NCI-H526 (cell line): ENCODE measurements at regions not wholly inside any gene's neighbourhood (a gene's known extent, or its start where the extent isn't known, plus 50 kb on each side); places are given as distances from the start of the nearest gene placed in this dataset.

Experiments used
- DNase-seq, 2 experiments: peaks; one replicate each; lab custom pipeline; 2025; lab: John Stamatoyannopoulos, UW

DNA sequence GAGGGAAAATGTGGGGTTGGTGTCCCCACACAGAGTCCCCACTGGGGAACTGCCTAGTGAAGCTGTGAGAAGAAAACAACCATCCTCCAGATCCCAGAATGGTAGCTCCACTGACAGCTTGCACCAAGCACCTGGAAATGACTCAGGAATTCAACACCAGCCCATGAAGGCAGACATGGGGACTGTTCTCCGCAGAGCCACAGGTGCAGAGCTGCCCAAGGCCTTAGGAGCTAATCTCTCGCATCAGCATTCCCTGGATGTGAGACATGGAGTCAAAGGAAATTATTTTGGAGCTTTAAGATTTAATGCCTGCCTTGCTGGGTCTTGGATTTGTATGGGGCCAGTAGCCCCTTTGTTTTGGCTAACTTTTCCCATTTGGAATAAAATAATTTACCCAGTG is 367.9 kb downstream of the FAM133A start:
- DNase-seq, result no peak

DNA sequence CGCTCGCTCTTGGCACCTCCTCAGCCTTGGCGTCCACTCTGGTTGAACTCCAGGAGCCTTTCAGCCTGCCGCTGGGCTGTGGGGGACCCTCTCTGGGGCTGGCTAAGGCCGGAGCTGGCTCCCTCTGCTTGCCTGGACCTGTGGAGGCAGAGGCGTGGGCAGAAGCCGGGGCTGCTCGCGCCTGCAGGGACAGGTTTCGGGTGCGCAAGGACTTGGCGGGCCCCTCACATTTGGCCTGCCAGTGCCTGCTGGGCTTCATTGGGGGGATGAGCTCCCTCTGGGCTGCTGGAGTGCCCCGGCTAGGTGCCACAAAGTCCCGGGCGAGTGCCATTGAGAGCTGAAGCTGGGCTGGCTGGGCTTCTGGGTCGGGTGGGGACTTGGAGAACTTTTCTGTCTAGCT is 371.7 kb downstream of the FAM133A start:
- no peak for DNase-seq

DNA sequence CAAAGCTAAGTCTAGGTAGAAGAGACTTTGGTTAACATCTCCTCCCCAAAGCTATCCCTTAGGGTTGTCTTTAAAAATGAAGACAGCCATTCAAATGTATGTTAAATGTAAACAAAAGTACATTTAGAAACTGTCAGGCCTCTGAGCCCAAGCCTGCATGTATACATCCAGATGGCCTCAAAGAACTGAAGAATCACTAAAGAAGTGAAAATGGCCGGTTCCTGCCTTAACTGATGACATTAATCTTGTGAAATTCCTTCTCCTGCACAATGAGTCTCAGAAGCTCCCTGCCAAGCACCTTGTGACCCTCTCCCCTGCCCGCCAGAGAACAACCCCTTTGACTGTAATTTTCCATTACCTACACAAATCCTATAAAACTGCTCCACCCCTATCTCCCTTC is 377.9 kb downstream of the FAM133A start:
- DNase-seq, result no peak

- no peak for DNase-seq
These were observed 379.6 kb downstream of the FAM133A start for GRCh38 chrX:94053575-94053974.

DNA sequence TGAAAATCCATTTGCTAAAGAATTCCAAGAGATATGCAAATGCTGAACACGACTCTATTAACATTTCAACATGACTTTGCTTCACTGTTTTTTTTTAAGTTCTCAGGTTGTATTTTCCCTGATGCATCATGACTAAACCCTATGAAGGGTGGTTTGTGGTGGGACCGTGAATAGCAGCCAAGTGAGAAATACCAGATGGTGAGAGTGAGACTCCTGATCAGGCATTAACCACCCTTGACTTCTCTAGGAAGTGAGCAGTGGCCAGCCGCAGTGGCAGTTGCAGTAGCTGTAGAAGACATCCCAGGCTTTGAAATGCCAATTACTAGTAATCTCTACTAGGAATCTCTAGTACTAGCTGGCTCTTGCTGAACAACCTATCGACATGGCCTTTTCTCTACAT is 383.4 kb downstream of the FAM133A start:
- no peak for DNase-seq

DNA sequence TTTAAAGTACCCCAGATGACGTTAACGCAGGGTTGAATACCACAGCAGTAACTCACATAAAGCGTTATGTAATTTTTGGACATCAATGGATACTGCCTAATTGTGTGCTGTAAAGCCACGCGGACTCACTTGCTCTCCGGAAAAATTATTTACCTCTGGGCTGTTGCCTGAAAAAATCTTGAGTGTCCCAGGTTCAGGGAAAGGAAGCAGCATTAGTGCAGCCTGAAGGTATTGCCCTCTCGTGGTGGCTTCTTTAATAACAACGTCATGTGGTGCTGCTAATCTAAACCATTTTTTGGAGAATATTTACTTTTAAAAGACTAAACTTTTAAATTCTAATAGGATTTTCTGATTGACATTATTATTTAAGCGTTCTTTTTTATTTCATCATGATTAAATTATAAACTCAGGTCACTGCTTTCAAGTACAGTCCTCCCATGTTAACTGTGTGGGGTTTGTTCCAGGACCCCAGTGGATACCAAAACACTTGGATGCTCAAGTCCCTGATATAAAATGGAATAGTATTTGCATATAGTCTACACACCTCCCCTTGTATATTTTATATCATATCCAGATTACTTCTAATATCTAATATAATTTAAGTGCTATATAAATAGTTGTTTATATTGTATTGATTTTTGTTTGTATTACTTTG is 384.8 kb downstream of the FAM133A start:
- peak in 1 of 2 experiments; percentile 25 for DNase-seq

- DNase-seq, result no peak
These were observed 391.1 kb downstream of the FAM133A start for GRCh38 chrX:94065091-94065490.

GRCh38 chrX:94089149-94089548 is 415.1 kb downstream of the FAM133A start:
- no peak for DNase-seq

- no peak for DNase-seq
These were observed 423.9 kb downstream of the FAM133A start for GRCh38 chrX:94097868-94098267.

GRCh38 chrX:94107981-94108380 is 434.0 kb downstream of the FAM133A start:
- DNase-seq, result no peak

- no peak for DNase-seq
These were observed 440.4 kb downstream of the FAM133A start for GRCh38 chrX:94114362-94114761.

DNA sequence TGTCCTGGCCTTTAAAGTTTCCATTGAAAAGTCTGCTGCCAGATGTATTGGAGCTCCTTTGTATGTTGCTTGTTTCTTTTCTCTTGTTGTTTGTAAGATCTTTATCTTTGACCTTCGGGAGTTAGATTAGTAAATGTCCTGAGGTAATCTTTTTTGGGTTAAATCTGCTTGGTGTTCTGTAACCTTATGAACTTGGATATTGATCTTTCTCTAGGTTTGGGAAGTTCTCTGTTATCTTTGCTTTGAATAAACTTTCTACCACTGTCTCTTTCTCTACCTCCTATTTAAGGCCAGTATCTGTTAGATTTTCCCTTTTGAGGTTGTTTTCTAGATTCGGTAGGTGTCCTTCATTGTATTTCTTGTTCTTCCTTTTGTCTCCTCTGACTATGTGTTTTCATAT is 447.8 kb downstream of the FAM133A start:
- DNase-seq, result no peak

- DNase-seq, result no peak
These were observed 449.1 kb downstream of the FAM133A start for GRCh38 chrX:94123062-94123461.

DNA sequence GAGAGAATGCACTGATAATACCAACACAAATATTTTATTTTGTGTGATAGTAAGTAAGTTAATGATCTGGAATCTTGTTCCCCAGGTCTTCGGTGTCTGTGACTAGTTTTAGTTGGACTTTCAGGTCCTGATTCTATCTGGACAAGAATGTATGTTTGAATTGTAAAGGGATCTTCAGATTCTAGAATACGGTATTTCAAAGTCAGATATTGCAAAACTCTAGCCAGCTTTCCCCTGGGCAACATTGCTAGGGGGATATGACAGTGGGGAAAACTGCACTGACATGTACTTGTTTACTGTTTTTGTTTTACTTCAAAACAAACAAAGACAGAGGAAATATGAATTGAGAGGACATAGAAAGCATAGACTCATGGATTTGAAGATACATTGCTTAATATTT is 489.0 kb downstream of the FAM133A start:
- no peak for DNase-seq

DNA sequence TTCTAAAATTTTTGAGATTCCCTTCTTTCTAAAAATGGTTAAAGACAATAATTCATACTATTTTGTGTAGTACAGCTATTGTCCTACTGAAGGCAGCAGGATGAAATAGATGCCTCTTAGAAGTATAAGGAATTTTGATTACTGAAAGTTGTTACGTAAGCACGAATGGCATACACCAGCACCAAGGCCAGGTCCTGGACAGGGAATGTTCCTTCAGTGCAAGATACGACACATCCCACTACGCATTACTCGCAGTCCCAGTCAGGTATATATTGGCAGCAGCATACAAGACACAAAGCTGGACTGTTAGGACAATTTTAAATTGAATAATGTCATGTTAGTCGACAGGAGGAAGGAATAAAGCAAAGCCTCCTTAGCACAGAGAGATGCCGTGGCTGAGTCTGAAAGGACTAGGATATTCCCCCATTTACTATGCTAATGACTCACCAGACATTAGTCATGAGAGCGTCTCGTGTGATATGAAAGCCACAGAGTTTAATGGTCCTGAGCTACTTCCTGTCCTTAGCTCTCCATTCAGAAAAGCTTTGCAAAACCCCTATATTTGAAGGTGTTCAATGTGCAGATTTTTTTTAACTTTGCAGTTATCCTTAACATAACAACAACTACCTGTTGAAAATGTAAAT is 504.3 kb downstream of the FAM133A start:
- no peak for DNase-seq

GRCh38 chrX:94204524-94204923 is 530.5 kb downstream of the FAM133A start:
- no peak for DNase-seq

DNA sequence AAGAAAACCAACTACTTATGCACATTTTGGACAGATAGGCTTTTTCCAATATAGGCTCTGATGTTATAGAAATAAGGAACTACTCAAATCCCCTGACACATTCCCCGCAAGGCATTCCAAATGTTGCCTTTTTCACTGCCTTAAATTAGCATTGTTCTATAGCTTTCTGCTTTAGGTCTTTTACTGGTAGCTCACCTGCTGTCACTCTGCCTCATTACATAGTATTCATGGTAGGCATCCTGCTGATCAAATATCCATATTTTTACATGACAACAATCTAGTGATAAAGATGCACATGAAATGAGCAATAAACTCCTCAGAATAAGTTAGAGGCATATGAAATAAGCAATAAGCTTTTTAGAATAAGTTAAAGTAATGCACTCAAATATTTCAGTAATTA is 542.7 kb downstream of the FAM133A start:
- DNase-seq, result no peak

DNA sequence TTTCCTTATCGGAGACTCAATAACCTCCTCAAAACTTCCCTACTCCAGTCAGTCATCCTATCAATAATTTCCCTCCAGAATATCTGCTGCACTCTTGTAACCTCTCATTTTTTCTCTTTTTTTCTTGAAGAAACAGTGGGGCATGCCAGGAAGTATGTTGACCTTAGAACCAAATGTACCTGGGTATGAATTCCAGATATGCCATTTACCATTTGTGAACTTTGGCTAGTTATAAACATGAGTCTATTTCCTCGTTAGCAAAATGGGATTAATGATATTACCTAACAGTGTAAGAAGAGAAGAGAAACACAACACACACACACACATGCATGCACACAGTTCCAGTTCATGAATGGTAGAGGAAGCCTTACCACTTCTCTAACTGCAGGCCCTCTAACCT is 578.2 kb downstream of the FAM133A start:
- no peak for DNase-seq

- no peak for DNase-seq
These were observed 582.4 kb downstream of the FAM133A start for GRCh38 chrX:94256396-94256795.

DNA sequence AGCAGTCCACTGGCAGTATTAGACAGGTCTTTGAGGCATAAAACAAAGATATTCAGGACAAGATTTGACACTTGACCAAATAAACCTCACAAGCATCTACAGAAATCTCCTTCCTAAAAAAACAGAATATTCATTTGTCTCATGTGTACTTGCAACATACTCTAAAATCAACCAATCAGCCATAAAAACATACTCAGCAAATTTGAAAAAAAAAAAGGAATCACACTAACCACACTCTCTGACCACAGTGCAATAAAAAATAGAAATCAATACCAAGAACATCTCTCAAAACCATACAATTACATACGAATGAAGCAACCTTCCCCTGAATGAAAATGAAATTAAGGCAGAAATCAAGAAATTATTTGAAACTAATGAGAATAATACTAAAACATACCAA is 591.3 kb downstream of the FAM133A start:
- no peak for DNase-seq

DNA sequence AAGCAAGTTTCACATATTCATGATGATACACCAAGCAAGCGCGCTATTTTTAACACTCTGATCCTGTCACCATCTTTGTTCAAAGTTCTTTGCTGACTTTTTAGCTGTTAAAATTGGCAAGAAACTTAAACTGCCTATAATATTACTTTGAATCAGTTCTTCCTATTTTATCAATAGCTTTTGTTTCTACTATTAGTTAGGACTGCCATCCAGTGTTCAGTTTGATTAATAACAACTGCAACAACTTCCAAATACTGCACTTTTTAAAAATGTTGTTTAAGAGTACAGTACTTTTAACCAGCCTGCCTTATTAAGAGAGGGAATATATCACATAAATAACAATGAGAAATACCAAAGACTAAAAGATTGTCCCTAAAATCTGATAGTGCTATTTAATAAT is 614.3 kb downstream of the FAM133A start:
- DNase-seq, result no peak

GRCh38 chrX:94288972-94289371 is 615.0 kb downstream of the FAM133A start:
- DNase-seq, result no peak

GRCh38 chrX:94302446-94302845 is 628.4 kb downstream of the FAM133A start:
- no peak for DNase-seq

DNA sequence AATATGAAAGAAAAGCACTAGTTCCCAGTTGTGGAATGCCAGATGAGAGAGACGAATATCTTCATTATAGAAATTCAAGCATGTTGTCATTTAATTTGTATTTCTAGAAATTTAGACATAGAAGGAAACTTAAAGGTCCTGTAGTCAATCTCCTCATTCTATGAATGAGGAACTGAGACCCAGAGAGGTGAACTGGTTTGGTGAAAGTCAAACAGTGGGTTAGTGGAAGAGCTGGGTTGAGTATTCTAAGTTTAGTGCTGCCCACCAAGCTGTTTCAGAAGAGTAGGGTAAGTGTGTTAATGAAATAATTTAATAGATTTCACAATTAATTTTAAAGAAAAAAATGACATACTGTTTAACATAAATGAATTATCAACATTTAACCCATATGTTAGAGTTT is 655.2 kb downstream of the FAM133A start:
- DNase-seq, result no peak
